NCI-H1436 (cell line): ENCODE measurements at regions not wholly inside any gene's neighbourhood (a gene's known extent, or its start where the extent isn't known, plus 50 kb on each side); places are given as distances from the start of the nearest gene placed in this dataset.

ENCODE experiments used
- DNase-seq: peaks from one replicate; lab custom pipeline; 2025; lab: John Stamatoyannopoulos, UW

DNA sequence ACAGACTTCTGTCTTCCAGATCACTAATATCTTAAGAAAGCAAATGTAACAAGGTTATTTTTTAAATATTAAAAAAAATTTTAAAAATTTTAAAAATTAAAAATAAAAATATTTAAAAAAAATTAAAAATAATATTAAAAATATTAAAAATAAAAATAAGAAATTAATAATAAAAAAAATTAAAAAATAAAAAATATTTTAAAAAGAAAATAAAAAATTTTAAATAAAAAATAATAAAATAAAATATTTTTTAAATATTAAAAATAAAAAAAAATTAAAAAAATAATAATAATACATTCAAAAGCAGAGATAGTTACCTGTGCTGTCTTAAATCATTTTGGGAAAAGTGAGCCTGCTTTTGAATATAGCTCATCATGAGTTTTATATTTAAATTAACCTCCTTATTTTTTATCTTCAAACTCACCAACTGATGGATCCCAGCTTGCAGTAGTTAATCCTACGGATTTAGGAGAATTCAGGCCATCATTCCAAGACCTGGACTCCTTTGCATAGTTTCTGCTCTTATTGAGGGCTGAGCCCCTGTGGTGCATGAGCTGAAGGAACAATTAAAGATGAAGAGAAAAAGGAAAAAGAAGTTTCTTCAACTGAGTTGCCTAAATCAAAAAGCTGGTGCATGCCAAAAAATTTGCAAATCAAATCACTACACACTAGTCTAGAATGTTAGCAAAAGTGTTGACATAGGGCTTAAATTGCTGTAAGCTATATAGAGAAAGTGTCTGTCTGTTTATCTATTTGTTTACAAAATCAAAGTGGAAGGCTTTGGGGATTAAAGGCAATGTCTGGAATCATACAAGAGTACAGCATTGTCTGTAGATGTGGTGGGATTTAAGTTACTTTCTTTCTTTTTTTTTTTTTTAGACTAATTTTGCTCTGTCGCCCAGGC is 50.5 kb upstream of the ZNF438 start:
- DNase-seq, result no peak

DNA sequence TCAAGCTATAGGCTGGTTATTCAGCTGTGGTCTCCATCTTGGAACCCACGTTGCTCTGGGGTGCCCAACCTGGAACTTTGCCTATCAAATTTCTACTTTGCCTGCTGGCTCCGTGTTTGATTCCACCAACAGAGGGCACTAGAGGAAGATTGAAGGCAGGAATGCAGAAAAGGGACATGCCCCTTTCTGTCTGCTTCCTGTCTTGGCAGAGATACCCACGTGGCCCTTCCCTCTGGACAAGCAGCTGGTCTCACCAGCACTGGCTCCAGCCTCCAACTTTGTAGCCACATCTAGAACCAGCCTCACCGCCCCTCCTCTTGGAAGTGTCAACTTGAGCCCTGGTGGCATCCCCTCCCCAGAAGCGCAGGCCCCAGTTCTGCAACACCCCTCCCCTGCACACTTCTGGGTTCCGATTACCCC is 52.1 kb upstream of the ZNF438 start:
- DNase-seq, result peak; percentile 28

DNA sequence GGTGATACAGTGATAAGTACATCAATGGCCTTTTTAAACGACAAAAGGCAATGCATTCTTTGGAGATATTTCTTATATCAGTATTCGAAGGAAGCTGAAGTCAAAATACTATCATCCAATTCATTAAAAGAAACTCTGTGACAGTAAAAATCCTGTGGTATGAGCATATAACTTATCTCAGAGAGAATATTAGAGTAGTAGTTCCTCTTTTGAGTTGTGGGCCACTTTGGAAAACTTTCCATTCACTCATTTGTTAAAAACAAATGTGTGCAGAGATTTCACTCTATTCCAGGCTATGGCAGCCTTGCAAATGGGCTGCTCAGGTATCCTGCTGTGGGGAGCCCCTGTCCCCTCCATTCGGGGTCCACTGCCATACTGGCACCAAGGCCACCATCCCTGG is 55.3 kb upstream of the ZNF438 start:
- no peak for DNase-seq

DNA sequence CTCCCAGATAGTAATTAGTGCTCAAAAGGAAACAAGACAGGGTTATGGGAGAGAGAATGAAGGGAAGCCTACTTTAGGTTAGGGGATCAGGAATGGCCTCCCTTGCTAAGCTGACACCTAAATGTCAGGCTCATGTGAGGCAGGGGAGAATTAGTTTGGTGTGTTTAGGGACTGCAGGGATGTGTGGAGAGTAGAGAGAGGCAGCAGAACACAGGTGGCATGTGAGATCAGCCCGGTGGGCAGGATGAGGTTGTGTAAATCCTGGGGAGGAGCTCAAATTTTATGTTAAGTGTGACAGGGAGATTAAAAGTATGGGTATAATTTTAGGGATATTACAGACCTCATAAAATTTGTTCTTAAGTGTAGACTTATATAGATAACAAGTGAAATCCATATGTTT is 56.2 kb upstream of the ZNF438 start:
- no peak for DNase-seq

DNA sequence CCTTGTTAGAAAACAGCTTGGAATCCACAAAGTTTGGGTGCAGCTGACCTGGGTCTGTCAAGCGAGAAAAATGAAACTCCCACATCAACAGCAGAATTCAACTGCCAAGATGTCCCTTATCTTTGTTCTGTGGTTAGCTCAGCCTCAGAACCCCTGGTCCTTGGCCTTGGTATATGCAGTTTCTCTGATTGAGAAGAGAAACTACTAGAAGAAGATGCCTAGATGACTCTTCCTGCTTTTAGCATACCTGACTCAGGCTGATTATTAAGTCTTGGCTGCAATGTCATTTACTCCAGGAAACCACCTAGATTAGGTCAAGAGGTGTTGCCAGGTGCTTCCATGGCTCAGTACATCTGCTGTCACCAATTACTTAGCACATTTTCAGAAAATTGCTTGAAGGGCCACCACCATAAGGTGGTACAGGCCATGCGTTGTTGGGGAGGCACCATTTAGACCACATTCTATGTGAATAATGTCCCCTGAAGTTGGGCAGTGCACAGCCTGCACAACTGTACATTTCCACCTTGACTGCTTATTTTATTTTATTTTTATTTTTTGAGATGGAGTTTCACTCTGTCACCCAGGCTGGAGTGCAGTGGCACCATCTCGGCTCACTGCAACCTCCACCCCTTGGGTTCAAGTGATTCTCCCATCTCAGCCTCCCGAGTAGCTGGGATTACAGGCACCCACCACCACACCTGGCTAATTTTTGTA is 59.4 kb upstream of the ZNF438 start:
- DNase-seq, result no peak

DNA sequence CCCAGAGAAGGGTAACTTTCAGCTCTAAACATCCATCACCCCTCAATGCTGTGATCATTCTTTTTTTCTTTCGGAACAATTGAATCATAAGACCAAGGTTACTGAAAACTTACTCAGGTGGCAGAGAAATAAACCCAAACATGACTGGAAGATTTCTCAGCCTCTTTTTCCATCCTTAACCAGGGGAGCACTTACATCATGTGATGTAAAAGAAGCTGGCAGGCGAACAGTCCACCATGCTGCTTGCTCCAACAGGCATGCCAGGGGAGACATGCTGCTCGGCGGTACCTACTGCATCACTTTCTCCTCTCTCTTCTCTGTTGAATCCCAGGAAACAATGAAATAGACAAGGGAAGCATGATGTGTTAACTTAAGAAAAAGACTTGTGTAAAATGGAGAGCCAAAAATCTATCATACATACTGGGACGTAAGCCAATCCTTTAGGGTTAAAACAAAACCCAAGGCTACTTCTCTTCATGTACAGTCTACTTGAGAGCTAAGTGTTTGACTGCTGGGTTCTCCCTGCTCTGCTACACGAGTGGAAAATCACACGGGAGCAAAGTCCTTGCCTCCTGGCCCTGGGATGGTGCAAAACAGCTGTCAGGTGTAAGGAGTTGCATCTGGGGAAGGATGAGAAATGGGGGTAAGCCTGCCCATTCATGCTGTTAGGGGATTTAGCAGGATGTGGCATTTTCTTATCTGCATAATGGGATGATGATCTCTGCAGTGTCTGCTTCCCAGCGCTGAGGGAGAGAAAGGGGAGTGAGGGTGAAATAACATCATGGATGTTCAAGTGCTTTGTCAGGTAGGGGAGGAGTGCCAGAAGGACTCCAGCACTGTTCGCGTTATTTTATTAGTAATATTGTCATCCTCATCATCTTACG is 64.3 kb upstream of the ZNF438 start:
- no peak for DNase-seq

DNA sequence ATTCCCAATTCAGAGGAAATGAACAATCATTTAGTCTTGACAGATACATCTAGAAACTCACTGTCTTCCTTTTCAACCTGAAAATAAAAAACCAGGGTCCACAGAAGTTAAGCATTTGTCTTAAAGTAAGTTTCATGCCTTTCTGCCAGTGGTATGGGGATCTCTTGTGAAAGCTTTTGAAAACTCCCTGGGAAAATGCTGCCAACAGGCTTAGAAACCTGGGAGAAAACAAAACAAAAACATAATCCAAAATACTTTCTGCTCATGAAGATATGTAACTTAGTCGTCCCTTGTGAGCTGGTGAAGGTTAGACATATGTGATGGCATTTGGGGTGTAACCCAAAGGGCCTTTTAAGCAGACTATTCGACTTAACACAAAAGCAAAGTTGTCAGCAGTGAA is 66.4 kb upstream of the ZNF438 start:
- DNase-seq, result no peak

DNA sequence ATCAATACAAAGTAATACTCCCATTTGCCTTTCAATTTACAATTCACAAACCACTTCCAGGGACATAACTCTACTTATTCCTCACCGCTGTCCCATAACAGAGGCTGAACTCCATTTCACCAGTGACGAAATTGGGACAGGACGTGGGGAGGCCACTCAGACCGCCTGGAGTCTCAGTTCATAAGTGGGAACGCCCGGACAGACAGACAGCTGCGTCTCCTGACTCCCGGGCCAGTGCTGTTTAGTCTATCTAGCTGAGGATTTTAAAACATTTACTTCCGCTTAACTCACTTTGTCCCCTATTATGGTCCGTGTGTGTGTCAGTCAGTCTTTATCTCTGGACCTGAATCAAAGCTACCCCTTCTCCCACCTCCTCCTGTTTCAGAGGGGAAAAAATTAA is 67.4 kb upstream of the ZNF438 start:
- no peak for DNase-seq

DNA sequence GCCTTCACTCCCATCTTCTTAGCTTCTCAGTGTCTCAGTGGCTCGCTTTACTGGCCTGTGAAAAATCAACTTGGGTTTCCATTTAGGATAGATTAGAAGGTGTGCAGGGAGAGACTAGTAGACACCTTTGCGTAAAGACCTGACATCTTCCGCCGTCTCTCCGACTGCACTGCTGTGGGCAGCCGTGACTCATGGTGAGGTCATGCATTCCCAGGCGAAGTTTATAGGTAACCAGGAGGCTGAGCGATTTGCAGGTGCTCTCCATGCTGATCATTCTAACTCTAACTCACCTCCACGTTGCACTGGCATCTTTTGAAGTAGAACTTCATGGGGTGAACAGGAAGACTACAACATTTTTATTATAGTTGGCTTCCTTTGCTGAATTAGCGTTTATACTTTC is 68.0 kb upstream of the ZNF438 start:
- DNase-seq, result no peak

DNA sequence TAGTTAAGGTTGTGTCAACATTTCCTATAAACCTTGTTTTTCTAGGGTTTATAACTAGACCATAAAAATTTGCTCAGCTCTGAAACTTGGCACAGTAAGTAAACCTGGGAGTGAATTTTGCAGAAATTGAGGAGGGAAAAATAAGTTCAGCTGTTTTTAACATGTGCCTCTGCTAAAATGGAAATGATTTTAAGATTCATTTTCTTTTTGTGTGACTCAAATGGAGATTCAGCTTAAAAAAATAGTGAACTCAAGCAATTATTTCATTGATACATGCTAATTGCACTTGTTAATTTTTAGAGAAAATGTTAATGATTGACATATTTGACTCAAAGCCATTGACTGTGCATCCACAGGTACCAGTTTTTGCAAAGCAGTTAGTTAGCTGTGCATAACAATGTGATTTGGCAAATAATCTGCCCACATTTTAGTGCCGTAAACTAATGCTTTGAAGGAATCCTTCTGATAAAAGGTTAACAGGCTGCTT is 68.5 kb upstream of the ZNF438 start:
- no peak for DNase-seq

DNA sequence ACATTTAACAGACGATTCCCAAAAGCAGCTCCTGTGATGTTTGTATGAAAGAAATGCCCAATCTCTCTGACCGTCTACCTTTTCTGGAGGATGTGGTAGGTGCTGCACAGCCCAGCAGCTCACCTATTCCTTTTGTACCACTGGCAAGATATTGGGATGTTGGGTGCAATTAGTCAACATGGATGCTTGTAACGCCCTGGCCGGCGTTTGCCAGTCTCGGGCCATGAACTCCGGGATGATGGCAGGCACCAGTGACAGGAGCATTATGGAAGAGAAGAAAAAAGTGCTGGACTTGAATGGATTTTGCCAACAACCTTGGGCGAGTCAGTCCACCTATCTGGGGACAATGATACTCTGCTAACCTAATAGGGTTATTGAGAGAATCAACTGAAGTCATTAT is 69.0 kb upstream of the ZNF438 start:
- no peak for DNase-seq

DNA sequence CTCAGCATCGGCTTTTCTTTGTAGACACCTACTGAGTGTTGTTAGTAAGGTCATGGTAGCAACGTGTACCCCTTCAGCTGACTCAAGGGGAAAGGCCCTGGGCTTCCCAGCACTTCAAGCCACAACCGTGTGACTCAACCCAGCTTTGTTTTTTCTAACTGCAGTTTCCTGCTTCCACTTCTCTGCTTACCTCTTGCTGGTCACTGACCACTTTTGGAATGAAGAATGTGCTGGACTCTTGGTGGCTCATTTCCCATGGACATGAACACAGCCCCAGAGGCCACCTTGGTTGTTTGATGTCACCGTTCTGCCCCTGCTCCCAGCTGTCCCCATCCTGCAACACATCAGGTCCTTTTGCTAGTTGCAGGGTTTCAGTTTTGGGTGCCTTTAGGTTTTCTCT is 69.5 kb upstream of the ZNF438 start:
- no peak for DNase-seq

DNA sequence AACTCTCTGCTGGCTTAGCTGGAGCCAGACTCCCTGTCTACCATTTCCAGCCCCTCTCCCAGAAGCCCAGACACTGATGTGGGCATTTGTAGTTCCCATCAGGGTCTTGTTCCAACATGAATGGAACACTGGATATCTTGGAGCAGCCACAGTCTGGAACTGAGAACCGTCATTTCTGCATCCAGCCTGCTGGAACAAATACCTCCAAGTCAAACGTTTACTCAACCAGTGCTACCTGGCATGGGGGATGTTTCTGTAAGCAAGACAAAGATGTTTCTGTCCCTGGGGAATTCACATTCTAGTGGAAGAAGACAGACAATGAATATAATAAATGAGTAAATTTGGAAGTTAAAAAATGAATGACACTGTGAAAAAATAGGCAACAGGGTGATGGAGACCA is 70.8 kb upstream of the ZNF438 start:
- DNase-seq, result no peak

DNA sequence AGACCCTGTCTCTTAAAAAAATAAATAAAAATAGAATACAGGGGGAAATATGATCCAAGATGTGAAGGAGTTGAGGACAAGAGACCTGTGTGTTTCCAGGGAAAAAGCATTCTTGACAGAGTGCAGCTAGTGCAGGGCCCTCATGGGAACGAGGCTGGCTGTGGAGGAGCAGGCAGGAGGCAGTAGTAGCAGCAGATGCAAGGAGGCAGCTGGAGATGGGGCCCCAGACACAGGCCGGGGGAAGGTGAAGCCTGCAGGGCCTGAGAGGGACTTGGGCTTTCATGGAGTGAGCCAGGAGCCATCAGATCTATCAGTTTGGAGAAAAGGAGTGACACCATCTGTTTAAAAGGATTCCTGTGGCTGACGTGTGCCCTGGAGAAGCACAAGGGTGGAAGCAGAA is 71.4 kb upstream of the ZNF438 start:
- DNase-seq, result no peak

DNA sequence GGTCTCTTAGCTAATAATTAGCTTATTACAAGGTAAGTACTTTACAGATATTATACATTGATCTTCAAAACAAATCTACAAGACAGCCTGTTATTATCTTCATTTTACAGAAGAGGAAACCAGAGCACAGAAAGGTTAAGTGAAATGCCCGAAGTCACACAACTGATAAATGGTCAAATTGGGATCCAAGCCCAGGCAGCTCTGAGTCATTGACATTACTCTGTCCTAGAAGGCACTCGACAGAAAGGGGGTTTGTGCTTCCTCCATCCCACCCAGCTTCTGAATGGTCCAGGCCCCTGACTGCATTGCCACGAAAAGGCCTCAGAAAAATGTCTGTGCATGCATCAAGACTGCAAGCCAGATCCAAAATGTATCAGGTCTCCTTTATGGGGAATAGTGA is 81.3 kb upstream of the ZNF438 start:
- DNase-seq, result no peak

DNA sequence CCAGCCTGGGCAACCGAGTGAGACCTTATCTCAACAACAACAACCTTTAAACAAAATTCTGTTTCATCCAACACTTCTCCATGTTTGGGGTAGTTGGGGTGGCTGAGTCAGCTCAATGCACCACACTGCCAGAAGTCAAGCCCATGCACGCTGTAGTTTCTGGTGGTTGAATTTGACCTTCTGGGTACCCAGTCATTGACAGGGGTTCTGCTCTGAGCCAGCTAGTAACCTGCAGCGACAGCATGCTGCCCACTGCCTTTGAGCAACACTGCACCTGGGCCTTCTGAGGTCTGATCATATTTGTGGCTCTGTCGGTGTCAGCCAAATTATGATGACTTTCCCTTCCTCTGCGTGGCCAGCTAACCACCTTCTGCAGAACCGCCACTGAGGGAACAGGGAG is 84.6 kb upstream of the ZNF438 start:
- DNase-seq, result no peak

DNA sequence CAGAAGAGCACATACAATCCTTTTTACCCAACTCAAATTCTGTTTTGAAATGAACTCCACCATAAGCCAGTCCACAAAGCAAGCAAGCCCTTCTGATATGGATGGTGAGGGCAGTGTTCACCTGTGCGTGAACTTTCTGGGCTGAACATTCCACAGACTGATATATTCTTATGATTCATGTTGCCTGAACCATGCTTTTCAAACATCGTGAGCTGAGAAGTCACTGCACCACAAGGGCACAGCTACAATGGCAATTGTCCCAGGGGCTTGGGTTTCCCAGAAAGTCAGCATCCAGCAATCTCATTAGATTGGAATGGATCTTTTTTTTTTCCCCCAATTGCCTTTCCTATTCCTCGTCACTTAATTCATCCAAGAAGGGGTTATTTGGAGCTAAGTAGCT is 86.9 kb upstream of the ZNF438 start:
- no peak for DNase-seq

DNA sequence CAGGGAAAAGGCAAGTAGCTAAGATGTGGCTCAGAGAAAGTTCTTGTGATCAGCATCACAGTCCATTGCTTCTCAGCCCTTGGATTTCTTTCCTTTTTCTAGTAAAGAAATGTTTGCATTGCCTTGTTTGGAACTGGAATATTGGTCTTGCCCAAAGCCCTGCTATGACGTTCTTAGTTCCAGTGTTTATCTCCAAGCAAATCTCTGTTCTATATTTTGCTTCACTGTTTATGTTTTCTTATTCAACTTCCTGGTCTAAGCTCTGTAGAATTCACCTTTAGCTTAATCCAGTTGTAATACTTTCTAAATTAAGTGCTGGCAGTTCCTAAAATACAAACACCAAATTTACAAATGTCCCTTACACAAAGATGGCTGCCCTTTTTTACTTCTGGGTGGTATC is 88.7 kb upstream of the ZNF438 start:
- DNase-seq, result no peak

DNA sequence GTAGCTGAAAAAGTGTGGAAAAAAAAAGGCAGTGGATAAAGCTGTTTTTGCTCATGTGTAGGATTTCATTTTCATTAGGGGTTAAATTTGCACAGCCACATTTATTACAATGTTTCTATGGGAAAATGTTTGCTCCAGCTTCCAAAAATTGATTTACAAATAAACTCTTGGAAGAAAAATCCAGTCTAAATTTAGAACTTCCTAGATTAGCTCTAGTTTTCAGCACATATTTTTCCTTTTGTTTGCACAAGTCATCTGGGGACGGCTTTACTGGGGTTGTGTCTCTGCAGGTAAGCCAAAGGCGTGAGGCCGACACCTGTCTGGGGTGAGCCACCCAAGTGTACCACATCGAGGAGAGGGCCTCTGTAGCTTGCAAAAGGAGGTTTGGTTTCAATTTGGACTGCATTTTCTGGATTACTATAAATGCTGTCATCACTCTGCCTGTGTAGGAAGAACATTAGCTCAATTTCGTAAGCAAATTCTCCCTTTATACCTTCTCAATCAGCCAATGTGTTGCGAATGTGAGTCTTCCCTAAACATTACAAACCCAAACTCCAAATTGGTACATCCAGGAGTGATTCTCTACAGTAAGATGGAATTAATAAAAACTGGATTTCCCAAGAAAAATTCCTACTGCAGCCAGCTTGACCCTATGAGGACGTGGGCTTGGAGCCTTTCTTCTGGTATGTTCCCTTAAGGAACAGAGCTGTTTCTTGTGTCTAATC is 89.5 kb upstream of the ZNF438 start:
- DNase-seq, result no peak

DNA sequence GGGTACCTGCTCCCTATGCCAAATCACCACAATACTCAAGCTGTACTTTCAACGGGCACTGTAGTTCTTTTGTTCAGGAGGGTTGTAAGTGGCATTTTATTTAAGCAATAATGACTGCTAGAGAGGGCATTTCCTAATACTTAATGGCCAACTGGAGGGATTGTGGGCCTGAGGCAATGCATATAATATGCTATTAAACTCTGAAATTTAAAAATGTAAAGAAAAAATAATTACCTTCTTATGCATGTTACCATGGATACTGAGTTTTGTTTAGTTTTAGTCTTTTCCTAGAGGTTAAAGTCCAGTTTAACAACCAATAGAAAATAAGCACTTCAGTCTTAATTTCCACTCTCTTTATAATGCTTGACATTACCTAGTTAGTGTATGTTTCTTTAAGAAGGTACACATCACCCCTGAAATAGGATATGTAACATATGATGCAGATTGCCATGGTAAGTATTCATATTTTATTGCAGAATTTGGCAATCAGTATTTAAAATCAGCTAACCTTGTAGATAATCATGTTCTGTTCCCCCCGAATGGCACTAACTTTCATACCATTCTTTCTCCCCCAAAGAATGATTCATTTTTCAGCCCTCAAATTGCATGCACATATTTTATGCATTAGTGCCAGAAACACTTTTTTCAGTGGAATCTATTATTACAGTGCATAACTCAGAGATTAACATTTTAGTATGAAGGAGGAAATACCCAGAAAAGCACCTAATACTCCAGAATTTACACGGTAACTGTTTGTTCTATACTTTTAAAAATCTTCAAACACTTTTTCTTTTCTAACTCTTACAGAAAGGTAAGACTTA is 90.3 kb upstream of the ZNF438 start:
- peak; percentile 22 for DNase-seq

DNA sequence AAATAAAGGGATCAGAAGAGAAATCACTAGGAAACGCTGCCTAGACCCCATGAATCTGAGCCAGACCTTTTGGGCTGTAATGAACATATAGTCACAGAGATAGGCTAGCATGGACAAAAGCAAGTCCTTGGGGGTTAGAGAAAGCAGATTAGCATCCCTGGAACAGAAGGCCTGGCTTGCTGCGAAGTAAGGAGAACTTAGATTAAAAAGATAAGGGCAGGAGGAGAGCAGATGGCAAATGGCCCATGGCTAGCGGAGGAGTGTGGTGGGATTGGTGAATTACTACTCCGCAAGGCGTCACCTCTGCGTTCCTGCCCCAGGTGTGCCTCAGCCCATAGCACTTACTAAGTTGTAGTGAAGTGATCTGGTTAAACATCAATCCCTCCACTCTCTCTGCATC is 92.3 kb upstream of the ZNF438 start:
- no peak for DNase-seq
